ENCODE measurements at regions not wholly inside any gene's neighbourhood (a gene's known extent, or its start where the extent isn't known, plus 50 kb on each side); places are given as distances from the start of the nearest gene placed in this dataset.

DNA sequence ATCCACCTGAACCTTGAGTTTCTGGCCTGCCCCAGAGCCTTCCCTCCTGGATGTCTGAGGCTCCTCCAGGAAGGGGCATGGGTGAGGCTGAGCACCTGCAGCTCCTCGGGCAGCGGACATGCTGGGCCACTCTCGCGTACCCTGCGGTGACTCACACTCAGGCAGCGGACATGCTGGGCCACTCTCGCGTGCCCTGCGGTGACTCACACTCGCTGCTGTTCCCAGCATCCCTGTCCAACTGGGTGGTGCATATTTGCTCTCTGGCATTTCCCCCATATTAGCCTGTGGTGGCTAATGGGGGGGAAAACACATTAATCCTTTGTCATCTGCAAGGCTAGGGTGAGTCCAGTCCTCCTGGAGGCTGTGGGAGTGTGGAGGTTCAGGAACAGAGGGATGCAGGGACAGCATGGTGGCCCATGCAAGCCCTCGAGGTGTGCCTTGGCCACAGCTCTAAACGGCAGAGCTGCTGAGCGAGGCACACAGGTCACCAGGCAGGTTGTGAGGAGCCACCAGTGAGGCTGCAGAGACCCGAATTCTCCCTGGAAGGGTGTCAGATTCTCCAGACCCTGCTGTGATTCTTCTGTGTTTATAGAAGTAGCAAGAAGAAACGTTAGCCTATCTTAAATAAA lies 728.1 kb downstream of the BRD1 start:
- no peak for TF ChIP-seq CTCF (CRISPR knock-in tag; IDR thresholded peaks at IDR 0.05)
- TF ChIP-seq TCF7L2 (IDR thresholded peaks at IDR 0.05; ENCODE audit: low read depth, low read length): no peak
- TF ChIP-seq POLR2AphosphoS5 (IDR thresholded peaks at IDR 0.05; ENCODE audit: low read depth, low read length): no peak
- TF ChIP-seq, protein P1, sequence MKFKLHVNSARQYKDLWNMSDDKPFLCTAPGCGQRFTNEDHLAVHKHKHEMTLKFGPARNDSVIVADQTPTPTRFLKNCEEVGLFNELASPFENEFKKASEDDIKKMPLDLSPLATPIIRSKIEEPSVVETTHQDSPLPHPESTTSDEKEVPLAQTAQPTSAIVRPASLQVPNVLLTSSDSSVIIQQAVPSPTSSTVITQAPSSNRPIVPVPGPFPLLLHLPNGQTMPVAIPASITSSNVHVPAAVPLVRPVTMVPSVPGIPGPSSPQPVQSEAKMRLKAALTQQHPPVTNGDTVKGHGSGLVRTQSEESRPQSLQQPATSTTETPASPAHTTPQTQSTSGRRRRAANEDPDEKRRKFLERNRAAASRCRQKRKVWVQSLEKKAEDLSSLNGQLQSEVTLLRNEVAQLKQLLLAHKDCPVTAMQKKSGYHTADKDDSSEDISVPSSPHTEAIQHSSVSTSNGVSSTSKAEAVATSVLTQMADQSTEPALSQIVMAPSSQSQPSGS (CRISPR knock-in tag; IDR thresholded peaks at IDR 0.05): no peak
- TF ChIP-seq RAD51 (IDR thresholded peaks at IDR 0.05; ENCODE audit: borderline replicate concordance): no peak
- TF ChIP-seq, protein P2, sequence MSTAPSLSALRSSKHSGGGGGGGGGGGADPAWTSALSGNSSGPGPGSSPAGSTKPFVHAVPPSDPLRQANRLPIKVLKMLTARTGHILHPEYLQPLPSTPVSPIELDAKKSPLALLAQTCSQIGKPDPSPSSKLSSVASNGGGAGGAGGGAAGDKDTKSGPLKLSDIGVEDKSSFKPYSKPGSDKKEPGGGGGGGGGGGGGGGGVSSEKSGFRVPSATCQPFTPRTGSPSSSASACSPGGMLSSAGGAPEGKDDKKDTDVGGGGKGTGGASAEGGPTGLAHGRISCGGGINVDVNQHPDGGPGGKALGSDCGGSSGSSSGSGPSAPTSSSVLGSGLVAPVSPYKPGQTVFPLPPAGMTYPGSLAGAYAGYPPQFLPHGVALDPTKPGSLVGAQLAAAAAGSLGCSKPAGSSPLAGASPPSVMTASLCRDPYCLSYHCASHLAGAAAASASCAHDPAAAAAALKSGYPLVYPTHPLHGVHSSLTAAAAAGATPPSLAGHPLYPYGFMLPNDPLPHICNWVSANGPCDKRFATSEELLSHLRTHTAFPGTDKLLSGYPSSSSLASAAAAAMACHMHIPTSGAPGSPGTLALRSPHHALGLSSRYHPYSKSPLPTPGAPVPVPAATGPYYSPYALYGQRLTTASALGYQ (CRISPR knock-in tag; IDR thresholded peaks at IDR 0.05): no peak
- TF ChIP-seq POLR2A (IDR thresholded peaks at IDR 0.05; ENCODE audit: insufficient read depth in 1 of 2, low read depth in 2 of 2, low read length in 2 of 2): no peak

Measured in HepG2 (cell line).